ENCODE measurements at regions not wholly inside any gene's neighbourhood (a gene's known extent, or its start where the extent isn't known, plus 50 kb on each side); places are given as distances from the start of the nearest gene placed in this dataset.

DNA sequence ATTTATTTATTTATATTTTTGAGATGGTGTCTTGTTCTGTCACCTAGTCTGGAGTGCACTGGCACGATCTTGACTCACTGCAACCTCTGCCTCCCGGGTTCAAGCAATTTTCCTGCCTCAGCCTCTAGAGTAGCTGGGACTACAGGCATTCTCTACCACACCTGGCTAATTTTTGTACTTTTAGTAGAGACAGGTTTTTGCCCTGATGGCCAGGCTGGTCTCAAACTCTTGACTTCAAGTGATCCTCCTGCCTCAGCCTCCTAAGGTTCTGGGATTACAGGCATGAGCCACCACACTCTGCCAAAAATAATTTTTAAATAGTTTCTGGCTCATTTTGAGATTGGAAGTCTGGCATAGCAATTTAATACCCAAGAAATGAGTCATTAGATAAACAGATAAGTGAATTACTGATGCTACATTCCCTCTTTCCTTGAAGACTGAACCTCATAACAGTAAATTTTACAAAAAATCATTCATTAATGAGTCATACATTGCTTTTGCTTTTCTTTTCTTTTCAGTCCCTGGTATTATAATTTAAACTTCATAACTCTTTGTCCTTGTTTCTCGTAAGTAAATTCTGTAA, 881.6 kb upstream of the PIK3C3 start:
- POLR2A ChIA-PET: no interaction called here
- dilution Hi-C loops (cut with MboI; ENCODE audit: extremely low pct_ligation_motif_present, low sequenced_read_pairs): no loop called here

DNA sequence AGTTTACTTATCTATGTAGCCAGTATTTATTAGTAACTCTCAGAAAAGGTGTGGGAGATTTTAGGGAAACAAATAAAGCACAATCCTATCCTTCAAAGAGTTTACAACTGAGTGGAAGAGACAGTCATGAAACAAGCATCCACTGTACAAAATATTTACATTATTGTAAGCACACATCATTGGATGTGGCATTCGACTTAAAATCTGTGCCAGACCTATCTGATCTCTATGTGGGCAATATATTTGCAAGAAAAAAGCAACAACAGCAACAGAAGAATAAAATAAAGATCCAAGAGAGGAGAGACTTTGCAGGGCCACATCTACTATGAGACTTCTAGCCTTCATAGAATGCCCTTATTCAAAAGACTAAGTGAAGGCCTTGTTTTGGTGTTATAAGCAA, 882.1 kb upstream of the PIK3C3 start:
- Histone ChIP-seq H3K27ac (ENCODE audit: insufficient read depth, low read depth, low read length) (no peak overlapping the region), H4K20me1 (replicated peaks; ENCODE audit: control insufficient read depth, extremely low read depth, insufficient read depth, low read length) (no peaks in the 10 kb centered on the region), H3K4me3 (replicated peaks in 1 of 3; ENCODE audit: insufficient read depth in 1 of 3, low read depth in 1 of 3, low read length in 3 of 3) (no peak overlapping the region), H3K27me3 (ENCODE audit: control insufficient read depth in 2 of 2, insufficient read depth in 2 of 2, low read length in 2 of 2) (no peaks in the 10 kb centered on the region), H3K9me1 (replicated peaks; ENCODE audit: control insufficient read depth, extremely low read depth, insufficient read depth, low read length) (no peaks in the 10 kb centered on the region), H3K36me3 (ENCODE audit: control insufficient read depth in 2 of 2, extremely low read depth in 1 of 2, insufficient read depth in 2 of 2, low read length in 2 of 2) (no peaks in the 10 kb centered on the region), H3K79me2 (ENCODE audit: control insufficient read depth, insufficient read depth, low read length) (no peaks in the 10 kb centered on the region), H2AFZ (ENCODE audit: low read depth, low read length) (no peak overlapping the region), H3K4me1 (ENCODE audit: control insufficient read depth, extremely low read depth, insufficient read depth, low read length) (no peaks in the 10 kb centered on the region), H3K9ac (replicated peaks; ENCODE audit: extremely low read depth, insufficient read depth, low read length) (no peak overlapping the region), H3K4me2 (ENCODE audit: insufficient read depth, low read length) (no peak overlapping the region), H3K9me3 (replicated peaks; ENCODE audit: control insufficient read depth, insufficient read depth, low read length) (peaks cover 2% of the 10 kb centered on the region)
- BruUV-seq (replicated peaks): no TSS peak
- DNase-seq (ENCODE audit: low read depth, low spot score) (no peak), FAIRE-seq (no peak)
- ChIA-PET CTCF (no interaction called here), POLR2A (no interaction called here)
- no peak for TF ChIP-seq GATA2 (IDR thresholded peaks at IDR 0.05; ENCODE audit: insufficient read depth, insufficient read length, low read depth, low read length)
- intact Hi-C loops (cut with micrococcal nuclease): no loop called here
- dilution Hi-C loops (cut with MboI; ENCODE audit: extremely low pct_ligation_motif_present, low sequenced_read_pairs): no loop called here

More for the DNA sequence above, 881.6 kb upstream of the PIK3C3 start:
- Histone ChIP-seq H3K9me1 (replicated peaks; ENCODE audit: control insufficient read depth, extremely low read depth, insufficient read depth, low read length) (no peaks in the 10 kb centered on the region), H4K20me1 (replicated peaks; ENCODE audit: control insufficient read depth, extremely low read depth, insufficient read depth, low read length) (no peaks in the 10 kb centered on the region), H3K79me2 (ENCODE audit: control insufficient read depth, insufficient read depth, low read length) (no peaks in the 10 kb centered on the region), H3K4me2 (ENCODE audit: insufficient read depth, low read length) (no peak overlapping the region), H3K9me3 (replicated peaks; ENCODE audit: control insufficient read depth, insufficient read depth, low read length) (peaks cover 2% of the 10 kb centered on the region), H3K36me3 (ENCODE audit: control insufficient read depth in 2 of 2, extremely low read depth in 1 of 2, insufficient read depth in 2 of 2, low read length in 2 of 2) (no peaks in the 10 kb centered on the region), H3K4me3 (replicated peaks in 1 of 3; ENCODE audit: insufficient read depth in 1 of 3, low read depth in 1 of 3, low read length in 3 of 3) (no peak overlapping the region), H3K4me1 (ENCODE audit: control insufficient read depth, extremely low read depth, insufficient read depth, low read length) (no peaks in the 10 kb centered on the region), H3K9ac (replicated peaks; ENCODE audit: extremely low read depth, insufficient read depth, low read length) (no peak overlapping the region), H3K27me3 (ENCODE audit: control insufficient read depth in 2 of 2, insufficient read depth in 2 of 2, low read length in 2 of 2) (no peaks in the 10 kb centered on the region), H2AFZ (ENCODE audit: low read depth, low read length) (no peak overlapping the region), H3K27ac (ENCODE audit: insufficient read depth, low read depth, low read length) (no peak overlapping the region)
- CTCF ChIA-PET: no interaction called here
- TF ChIP-seq POLR2A (IDR thresholded peaks at IDR 0.05; ENCODE audit: low read depth, low read length): no peak
- TF ChIP-seq JUN (IDR thresholded peaks at IDR 0.05; ENCODE audit: borderline replicate concordance, insufficient read depth, insufficient read length, low read depth): peak; percentile 42
- TF ChIP-seq EZH2 (IDR thresholded peaks at IDR 0.05; ENCODE audit: borderline replicate concordance, low read depth, low read length, severe bottlenecking): no peak
- no peak for TF ChIP-seq MYC (IDR thresholded peaks at IDR 0.05; ENCODE audit: low read depth, low read length)
- TF ChIP-seq POLR2AphosphoS5 (IDR thresholded peaks at IDR 0.05; ENCODE audit: insufficient read depth, low read depth, low read length): no peak
- peak; percentile 43 for TF ChIP-seq GATA2 (IDR thresholded peaks at IDR 0.05; ENCODE audit: insufficient read depth, insufficient read length, low read depth, low read length)
- peak; percentile 80 for TF ChIP-seq FOS (IDR thresholded peaks at IDR 0.05; ENCODE audit: borderline replicate concordance, insufficient read depth, low read length)
- DNase-seq (ENCODE audit: low read depth, low spot score) (peak; percentile 36), FAIRE-seq (no peak)
- intact Hi-C loops (cut with micrococcal nuclease): no loop called here
- no TSS peak for BruUV-seq (replicated peaks)

Measured in endothelial cell of umbilical vein (primary cell).